ENCODE measurements at regions not wholly inside any gene's neighbourhood (a gene's known extent, or its start where the extent isn't known, plus 50 kb on each side); places are given as distances from the start of the nearest gene placed in this dataset.
A peak's percentile ranks its signal among the peaks of the same experiment; 100 is the strongest.
"Not testable (repeated sequence)": the region's sequence is repeated elsewhere in the genome, so short reads cannot be mapped to it uniquely, and the experiment has no call there.

DNA sequence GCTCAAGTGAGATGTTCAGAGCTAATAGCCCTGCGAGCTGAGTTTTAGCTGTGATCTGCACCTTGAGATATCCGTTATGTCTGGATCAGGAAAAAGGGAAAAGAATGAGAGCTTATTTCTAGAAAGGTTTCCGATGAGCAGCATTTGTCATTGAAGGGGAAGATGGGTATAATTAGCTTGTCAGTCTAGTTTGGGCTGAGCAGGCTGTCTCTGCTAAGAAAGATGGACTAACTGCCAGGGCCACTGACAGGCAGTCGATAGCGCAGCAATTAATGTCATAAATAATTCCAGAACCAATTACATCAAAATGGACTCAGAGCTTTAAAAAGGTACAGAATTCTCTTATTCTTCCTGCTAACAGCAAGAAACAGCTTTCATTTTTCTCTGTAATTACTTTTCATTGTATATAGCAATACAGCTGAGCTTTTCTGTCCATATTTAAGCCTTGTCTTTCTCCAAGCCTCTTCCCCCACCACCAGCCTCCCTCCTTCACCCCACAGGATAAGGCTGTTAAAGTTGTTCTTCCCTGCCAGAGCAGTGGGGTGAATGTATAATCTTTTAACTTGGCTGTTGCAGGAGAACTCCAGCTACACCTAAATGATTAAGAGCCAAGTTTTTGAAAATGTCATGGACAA lies 1006.5 kb downstream of the KCNMA1 start:
- DNase-seq (no peak), ATAC-seq (replicated peaks) (no peak)
- Mint-ChIP-seq H3K36me3 (no peaks in the 10 kb centered on the region), H3K27me3 (no peaks in the 10 kb centered on the region), H3K4me3 (no peak overlapping the region), H3K27ac (no peak overlapping the region), H3K4me1 (no peaks in the 10 kb centered on the region), H3K9me3 (peaks cover 0 to 3% of the 10 kb centered on the region in 2 donors)

DNA sequence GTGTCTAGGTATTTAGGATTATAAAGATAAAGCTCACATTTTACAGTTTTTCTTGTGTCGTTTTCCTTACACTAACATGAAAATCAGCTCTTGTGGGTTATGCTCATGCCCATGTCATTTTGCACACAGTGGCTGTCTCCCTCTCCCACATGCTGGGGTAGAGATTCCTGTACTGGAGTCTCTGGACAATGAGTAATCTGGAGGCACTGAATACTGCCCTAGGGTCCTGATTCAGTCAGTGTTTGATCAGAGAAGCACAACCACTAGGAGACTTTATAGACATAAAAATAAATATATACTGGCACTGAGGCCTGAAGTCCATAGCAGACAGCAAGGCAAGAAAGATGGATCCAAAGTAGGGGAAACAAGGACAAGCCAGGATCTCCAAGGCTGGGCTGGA lies 1008.8 kb downstream of the KCNMA1 start:
- no peak overlapping the region for H3K4me3 Mint-ChIP-seq
- peaks cover 0 to 3% of the 10 kb centered on the region in 2 donors for H3K9me3 Mint-ChIP-seq
- H3K27ac Mint-ChIP-seq, result no peak overlapping the region
- DNase-seq, result no peak
- peaks cover 0 to 1% of the 10 kb centered on the region in 2 donors for H3K4me1 Mint-ChIP-seq
- no peaks in the 10 kb centered on the region for H3K36me3 Mint-ChIP-seq
- no peaks in the 10 kb centered on the region for H3K27me3 Mint-ChIP-seq
- ATAC-seq (replicated peaks), result no peak

GRCh38 chr10:76626386-76626785 lies 1011.2 kb downstream of the KCNMA1 start:
- H3K36me3 Mint-ChIP-seq, result no peaks in the 10 kb centered on the region
- H3K27ac Mint-ChIP-seq, result no peak overlapping the region
- ATAC-seq (replicated peaks), result no peak
- no peak for DNase-seq
- H3K9me3 Mint-ChIP-seq, result peaks cover 1 to 3% of the 10 kb centered on the region in 2 donors
- no peaks in the 10 kb centered on the region for H3K27me3 Mint-ChIP-seq
- peaks cover 0 to 1% of the 10 kb centered on the region in 2 donors for H3K4me1 Mint-ChIP-seq
- H3K4me3 Mint-ChIP-seq, result no peak overlapping the region

- Mint-ChIP-seq H3K9me3 (peaks cover 7 to 13% of the 10 kb centered on the region in 2 donors), H3K4me3 (no peak overlapping the region), H3K27ac (no peak overlapping the region), H3K27me3 (no peaks in the 10 kb centered on the region), H3K4me1 (peaks cover 0 to 1% of the 10 kb centered on the region in 2 donors), H3K36me3 (peaks cover 0 to 2% of the 10 kb centered on the region in 2 donors)
- ATAC-seq (replicated peaks) (peak; percentile 89 to 95), DNase-seq (peak; percentile 8)
These were observed 1013.1 kb downstream of the KCNMA1 start for GRCh38 chr10:76624470-76624869.

- H3K4me3 Mint-ChIP-seq, result no peak overlapping the region
- peaks cover 0 to 2% of the 10 kb centered on the region in 2 donors for H3K36me3 Mint-ChIP-seq
- peaks cover 11 to 17% of the 10 kb centered on the region in 2 donors for H3K9me3 Mint-ChIP-seq
- no peak overlapping the region for H3K27ac Mint-ChIP-seq
- no peak for DNase-seq
- no peaks in the 10 kb centered on the region for H3K27me3 Mint-ChIP-seq
- no peak for ATAC-seq (replicated peaks)
- peaks cover 0 to 1% of the 10 kb centered on the region in 2 donors for H3K4me1 Mint-ChIP-seq
These were observed 1015.6 kb downstream of the KCNMA1 start for GRCh38 chr10:76621886-76622620.

GRCh38 chr10:76618641-76619040 lies 1019.0 kb downstream of the KCNMA1 start:
- peaks cover 16 to 17% of the 10 kb centered on the region in 2 donors for H3K9me3 Mint-ChIP-seq
- no peak overlapping the region for H3K27ac Mint-ChIP-seq
- H3K4me3 Mint-ChIP-seq, result no peak overlapping the region
- no peaks in the 10 kb centered on the region for H3K27me3 Mint-ChIP-seq
- no peak for DNase-seq
- ATAC-seq (replicated peaks), result no peak
- peaks cover 0 to 2% of the 10 kb centered on the region in 2 donors for H3K36me3 Mint-ChIP-seq
- no peaks in the 10 kb centered on the region for H3K4me1 Mint-ChIP-seq

DNA sequence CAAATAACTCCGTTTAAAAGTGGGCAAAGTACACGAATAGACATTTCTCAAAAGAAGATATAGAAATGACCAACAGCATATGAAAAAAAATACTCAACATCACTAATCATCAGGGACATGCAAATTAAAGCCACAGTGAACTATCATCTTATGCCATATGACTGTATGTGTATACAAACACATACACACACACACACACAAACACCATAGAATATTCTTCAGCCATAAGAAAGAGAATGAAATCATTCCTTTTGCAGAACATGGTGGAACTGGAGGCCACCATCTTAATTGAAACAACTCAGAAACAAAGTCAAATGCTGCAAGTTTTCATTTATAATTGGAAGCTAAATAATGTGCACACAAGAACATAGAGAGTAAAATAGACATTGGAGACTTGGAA lies 1019.4 kb downstream of the KCNMA1 start:
- DNase-seq, result no peak
- Mint-ChIP-seq H3K36me3 (peaks cover 0 to 2% of the 10 kb centered on the region in 2 donors), H3K27me3 (no peaks in the 10 kb centered on the region), H3K9me3 (peaks cover 16 to 17% of the 10 kb centered on the region in 2 donors), H3K4me3 (no peak overlapping the region), H3K4me1 (no peaks in the 10 kb centered on the region), H3K27ac (no peak overlapping the region)
- ATAC-seq (replicated peaks), result no peak

GRCh38 chr10:76616666-76617065 lies 1020.9 kb downstream of the KCNMA1 start:
- H3K4me1 Mint-ChIP-seq; ATAC-seq (replicated peaks); H3K27ac Mint-ChIP-seq; H3K4me3 Mint-ChIP-seq; H3K36me3 Mint-ChIP-seq; DNase-seq; H3K27me3 Mint-ChIP-seq: not testable (repeated sequence)
- H3K9me3 Mint-ChIP-seq, result peaks cover 17 to 18% of the 10 kb centered on the region in 2 donors

DNA sequence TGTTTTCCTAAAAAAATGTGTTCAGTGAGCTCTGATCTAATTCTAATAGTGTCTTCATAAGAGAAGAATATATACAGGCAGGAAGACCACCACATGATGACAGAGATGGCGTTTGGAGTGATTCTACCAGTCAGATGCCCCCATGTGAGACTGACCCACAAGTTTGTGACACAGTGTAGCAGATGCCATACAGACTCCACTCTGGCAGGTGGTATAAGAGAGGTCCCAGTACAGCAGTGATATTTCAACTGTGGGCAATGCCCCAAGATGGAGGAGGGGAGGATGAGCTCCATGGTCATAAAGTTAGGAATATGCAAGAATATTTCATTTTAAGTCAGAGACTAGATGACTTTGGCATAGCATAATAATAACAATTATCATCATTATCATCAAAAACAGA lies 1022.6 kb downstream of the KCNMA1 start:
- Mint-ChIP-seq H3K4me1 (no peaks in the 10 kb centered on the region), H3K27ac (no peak overlapping the region), H3K4me3 (no peak overlapping the region), H3K36me3 (no peaks in the 10 kb centered on the region), H3K9me3 (peaks cover 11 to 12% of the 10 kb centered on the region in 2 donors), H3K27me3 (no peaks in the 10 kb centered on the region)
- ATAC-seq (replicated peaks) (no peak), DNase-seq (no peak)
